Breast epithelium (tissue), 4 donors: ENCODE measurements at regions not wholly inside any gene's neighbourhood (a gene's known extent, or its start where the extent isn't known, plus 50 kb on each side); places are given as distances from the start of the nearest gene placed in this dataset.

Experiments used
- DNase-seq, 2 donors: peaks; one replicate each; pipeline ENCODE4 v3.0.0-alpha.2; 2019; ENCODE audit warnings: low spot score in 2 of 2
- H3K27ac ChIP-seq, 2 donors: fragments of 200-600 bp; sonication (generic) in 1 of 2; one replicate each; pipeline ENCODE4 v1.5.1; 2016 to 2019; ENCODE audit warnings: mild to moderate bottlenecking in 1 of 2
- H3K27me3 ChIP-seq, 2 donors: fragments of 200-600 bp; sonication (generic) in 1 of 2; one replicate each; pipeline versions ENCODE4 v1.5.1 to v1.6.0; 2017 to 2019; ENCODE audit warnings: control low read depth in 1 of 2, mild to moderate bottlenecking in 1 of 2
- H3K36me3 ChIP-seq: fragments of 200-600 bp; one replicate; pipeline ENCODE4 v1.5.1; 2019
- H3K4me1 ChIP-seq, 2 donors: fragments of 200-600 bp; sonication (generic); one replicate each; pipeline ENCODE4 v1.5.1; 2016 to 2019; ENCODE audit warnings: control low read depth in 1 of 2
- H3K4me3 ChIP-seq, 3 donors: fragments of 200-600 bp; sonication (generic); 1 replicate in 2 of 3; 2 replicates in 1 of 3; pipeline ENCODE4 v1.5.1; 2016 to 2019; ENCODE audit warnings: mild to moderate bottlenecking in 3 of 3, moderate library complexity in 2 of 3
- H3K9me3 ChIP-seq, 2 donors: fragments of 200-600 bp; sonication (generic) in 1 of 2; one replicate each; pipeline ENCODE4 v1.5.1; 2016 to 2019; ENCODE audit warnings: control low read depth in 1 of 2
- CTCF ChIP-seq, 3 donors: fragments of 450-650 bp; IDR thresholded peaks; one replicate each; pipeline ENCODE4 v1.5.1; 2016 to 2017; ENCODE audit warnings: antibody characterized with exemption in 3 of 3, mild to moderate bottlenecking in 3 of 3, moderate library complexity in 3 of 3
- POLR2A ChIP-seq: fragments of 450-650 bp; IDR thresholded peaks from one replicate; pipeline ENCODE4 v1.6.1; 2016; ENCODE audit warnings: antibody characterized with exemption, mild to moderate bottlenecking, moderate library complexity
- POLR2AphosphoS5 ChIP-seq, 3 donors: sonication (generic); formaldehyde crosslinking; IDR thresholded peaks; one replicate each; pipeline ENCODE4 v1.6.1; 2017; ENCODE audit warnings: antibody characterized with exemption in 3 of 3
- intact Hi-C: fragments of 100-400 bp; cut with DNase I; formaldehyde crosslinking; loops from one replicate; pipeline ENCODE4 v1.15.1; 2023; ENCODE audit warnings: low total_unique reads

- Histone ChIP-seq H3K27ac (no peak overlapping the region), H3K36me3 (peaks cover 7% of the 10 kb centered on the region), H3K4me3 (no peak overlapping the region), H3K27me3 (no peaks in the 10 kb centered on the region), H3K9me3 (no peaks in the 10 kb centered on the region), H3K4me1 (no peaks in the 10 kb centered on the region)
- TF ChIP-seq CTCF (IDR thresholded peaks at IDR 0.05) (no peak), POLR2A (no peak), POLR2AphosphoS5 (IDR thresholded peaks at IDR 0.05) (no peak)
- DNase-seq = no peak
- intact Hi-C loops = no loop called here
Measured at GRCh38 chr3:164572436-164572835, 505.9 kb downstream of the SI start.

- no peak overlapping the region for H3K4me3 ChIP-seq
- no peak for DNase-seq
- TF ChIP-seq POLR2A (no peak), CTCF (IDR thresholded peaks at IDR 0.05) (no peak), POLR2AphosphoS5 (IDR thresholded peaks at IDR 0.05) (no peak)
- no peak overlapping the region for H3K27ac ChIP-seq
- H3K4me1 ChIP-seq = no peaks in the 10 kb centered on the region
- H3K27me3 ChIP-seq = no peaks in the 10 kb centered on the region
- intact Hi-C loops = no loop called here
- H3K9me3 ChIP-seq = no peaks in the 10 kb centered on the region
- no peaks in the 10 kb centered on the region for H3K36me3 ChIP-seq
Measured at GRCh38 chr3:164550857-164551256, 527.4 kb downstream of the SI start.

- no peak for DNase-seq
- no peak overlapping the region for H3K4me3 ChIP-seq
- H3K4me1 ChIP-seq = no peaks in the 10 kb centered on the region
- no peak overlapping the region for H3K27ac ChIP-seq
- H3K9me3 ChIP-seq = no peaks in the 10 kb centered on the region
- intact Hi-C loops = no loop called here
- H3K36me3 ChIP-seq = no peaks in the 10 kb centered on the region
- TF ChIP-seq POLR2AphosphoS5 (IDR thresholded peaks at IDR 0.05) = no peak
- TF ChIP-seq POLR2A = no peak
- no peak for TF ChIP-seq CTCF (IDR thresholded peaks at IDR 0.05)
- no peaks in the 10 kb centered on the region for H3K27me3 ChIP-seq
Measured at GRCh38 chr3:164539215-164539614, 539.1 kb downstream of the SI start.

- intact Hi-C loops = no loop called here
- Histone ChIP-seq H3K27ac (no peak overlapping the region), H3K36me3 (no peaks in the 10 kb centered on the region), H3K4me3 (no peak overlapping the region), H3K9me3 (no peaks in the 10 kb centered on the region), H3K4me1 (no peaks in the 10 kb centered on the region), H3K27me3 (no peaks in the 10 kb centered on the region)
- TF ChIP-seq POLR2AphosphoS5 (IDR thresholded peaks at IDR 0.05) = no peak
- no peak for TF ChIP-seq CTCF (IDR thresholded peaks at IDR 0.05)
- TF ChIP-seq POLR2A = no peak
- DNase-seq = no peak
Measured at GRCh38 chr3:164537485-164537884, 540.8 kb downstream of the SI start.

GRCh38 chr3:164533275-164533674 is 545.0 kb downstream of the SI start:
- H3K4me1 ChIP-seq = no peaks in the 10 kb centered on the region
- no peaks in the 10 kb centered on the region for H3K36me3 ChIP-seq
- no peak for DNase-seq
- no peaks in the 10 kb centered on the region for H3K9me3 ChIP-seq
- no peak overlapping the region for H3K27ac ChIP-seq
- intact Hi-C loops = no loop called here
- H3K27me3 ChIP-seq = no peaks in the 10 kb centered on the region
- TF ChIP-seq CTCF (IDR thresholded peaks at IDR 0.05) (no peak), POLR2AphosphoS5 (IDR thresholded peaks at IDR 0.05) (no peak), POLR2A (no peak)
- no peak overlapping the region for H3K4me3 ChIP-seq
